T-helper 2 cell treated with Interferon-gamma antibody and Interleukin-4, amounts not matched to agents 5 μg/mL and 100 μg/mL, for 36 hours (primary cell): ENCODE measurements at regions not wholly inside any gene's neighbourhood (a gene's known extent, or its start where the extent isn't known, plus 50 kb on each side); places are given as distances from the start of the nearest gene placed in this dataset.
"Not testable (repeated sequence)": the region's sequence is repeated elsewhere in the genome, so short reads cannot be mapped to it uniquely, and the experiment has no call there.

Experiments
- DNase-seq: peaks from one replicate; pipeline ENCODE4 v3.0.0; 2021; ENCODE audit warnings: low spot score
- H3K27ac Mint-ChIP-seq: one replicate; pipeline ENCODE4 v1.8.0; 2021; ENCODE audit warnings: mild to moderate bottlenecking, mixed read lengths
- H3K27me3 Mint-ChIP-seq: one replicate; pipeline ENCODE4 v1.8.0; 2021; ENCODE audit warnings: low read depth, mixed read lengths
- H3K36me3 Mint-ChIP-seq: one replicate; pipeline ENCODE4 v1.8.0; 2021; ENCODE audit warnings: low read depth, mixed read lengths
- H3K4me1 Mint-ChIP-seq: one replicate; pipeline ENCODE4 v1.8.0; 2021; ENCODE audit warnings: low read depth, mixed read lengths
- H3K4me3 Mint-ChIP-seq: one replicate; pipeline ENCODE4 v1.8.0; 2022; ENCODE audit warnings: mild to moderate bottlenecking, moderate library complexity, mixed read lengths
- H3K9me3 Mint-ChIP-seq: one replicate; pipeline ENCODE4 v1.8.0; 2021; ENCODE audit warnings: mixed read lengths

DNA sequence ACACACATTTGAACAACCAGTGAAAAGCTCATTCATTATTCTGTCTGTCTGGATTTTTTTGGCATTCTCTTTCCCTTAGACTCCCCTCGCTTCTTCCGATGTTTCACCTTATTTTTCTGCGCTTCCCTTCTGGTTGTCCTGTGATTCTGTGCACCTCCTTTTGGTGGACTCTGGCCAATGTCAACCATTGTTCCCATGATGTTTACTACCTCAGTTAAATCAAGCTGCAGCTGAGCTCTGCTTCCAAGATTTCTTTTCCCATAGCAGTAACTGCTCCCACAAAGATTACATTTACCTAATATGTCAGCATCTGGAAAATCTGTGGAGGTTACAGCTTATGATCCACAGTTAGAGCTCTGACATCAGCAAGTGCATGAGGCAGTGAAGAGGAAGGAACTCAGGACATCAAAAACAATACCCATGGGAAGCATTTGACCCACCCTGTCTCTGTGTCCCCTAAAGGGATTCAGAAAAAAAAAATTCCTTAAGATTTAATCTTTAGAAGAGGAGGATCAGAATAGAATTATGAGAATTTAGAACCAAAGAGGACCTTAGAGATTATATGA is 69.9 kb upstream of the ADAMTS5 start:
- DNase-seq = no peak
- H3K27me3 Mint-ChIP-seq = no peaks in the 10 kb centered on the region
- H3K9me3 Mint-ChIP-seq = no peaks in the 10 kb centered on the region
- H3K27ac Mint-ChIP-seq = no peak overlapping the region
- no peak overlapping the region for H3K4me3 Mint-ChIP-seq
- H3K36me3 Mint-ChIP-seq = no peaks in the 10 kb centered on the region
- H3K4me1 Mint-ChIP-seq = no peaks in the 10 kb centered on the region

DNA sequence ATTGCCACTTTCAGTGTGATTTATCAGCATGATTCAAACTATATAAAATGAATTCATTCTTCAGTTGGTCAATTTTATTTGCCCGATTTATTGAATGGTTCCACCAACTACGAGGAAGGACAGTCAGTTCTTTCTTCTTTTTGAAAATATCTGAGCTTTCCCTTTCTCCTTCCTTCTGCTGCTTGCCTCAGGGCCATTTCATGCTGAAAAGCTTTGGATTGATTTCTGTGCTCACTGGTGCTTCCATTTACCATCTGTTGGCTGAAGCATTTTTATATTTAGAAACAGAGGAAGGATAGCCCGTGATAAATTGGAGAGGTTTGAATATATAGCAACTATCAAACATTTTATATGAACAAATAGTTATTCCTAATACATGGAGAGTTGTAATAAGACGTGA is 68.9 kb upstream of the ADAMTS5 start:
- Mint-ChIP-seq H3K9me3 (no peaks in the 10 kb centered on the region), H3K27ac (no peak overlapping the region), H3K4me1 (no peaks in the 10 kb centered on the region), H3K36me3 (no peaks in the 10 kb centered on the region), H3K4me3 (no peak overlapping the region), H3K27me3 (no peaks in the 10 kb centered on the region)
- no peak for DNase-seq

DNA sequence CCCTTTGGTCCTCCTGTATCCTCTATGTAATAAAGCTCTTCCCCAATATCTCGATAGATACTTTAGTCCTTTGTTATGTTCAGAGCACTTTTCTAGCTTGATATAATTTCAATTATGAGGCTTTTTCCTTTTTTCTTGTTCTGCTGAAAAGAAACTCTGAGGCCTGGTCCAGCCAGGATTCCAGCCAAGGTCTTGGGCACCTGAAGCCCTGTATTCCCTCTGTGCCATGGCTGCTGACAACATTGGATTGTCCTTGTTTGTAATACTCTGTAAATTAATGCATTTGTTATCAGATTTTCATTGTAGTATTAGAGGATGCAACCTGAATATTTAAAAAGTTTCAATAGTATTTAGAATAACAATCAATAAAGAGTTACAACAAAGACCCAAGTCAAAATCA is 67.9 kb upstream of the ADAMTS5 start:
- no peaks in the 10 kb centered on the region for H3K9me3 Mint-ChIP-seq
- no peaks in the 10 kb centered on the region for H3K36me3 Mint-ChIP-seq
- no peaks in the 10 kb centered on the region for H3K4me1 Mint-ChIP-seq
- no peak overlapping the region for H3K27ac Mint-ChIP-seq
- no peak for DNase-seq
- no peaks in the 10 kb centered on the region for H3K27me3 Mint-ChIP-seq
- H3K4me3 Mint-ChIP-seq = no peak overlapping the region

DNA sequence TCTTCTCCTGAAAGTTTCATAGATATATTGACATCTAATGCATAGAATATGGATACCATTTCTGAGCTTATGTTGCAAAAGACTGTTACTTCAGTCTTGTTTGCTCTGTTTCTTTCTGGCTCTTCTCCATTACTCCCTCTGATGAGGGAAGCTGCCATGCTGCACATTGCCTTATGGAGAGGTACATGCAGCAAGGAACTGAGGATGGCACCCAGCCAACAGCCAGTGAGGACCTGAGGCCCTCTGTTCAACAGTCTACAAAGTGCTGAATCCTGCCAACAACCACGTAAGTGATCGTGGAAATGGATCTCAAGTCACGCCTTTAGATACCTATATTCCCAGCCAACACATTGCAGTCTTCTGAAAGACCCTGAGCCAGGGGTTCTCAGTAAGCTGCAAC is 66.6 kb upstream of the ADAMTS5 start:
- no peaks in the 10 kb centered on the region for H3K27me3 Mint-ChIP-seq
- no peak overlapping the region for H3K27ac Mint-ChIP-seq
- no peaks in the 10 kb centered on the region for H3K36me3 Mint-ChIP-seq
- H3K4me1 Mint-ChIP-seq = no peaks in the 10 kb centered on the region
- H3K4me3 Mint-ChIP-seq = no peak overlapping the region
- H3K9me3 Mint-ChIP-seq = no peaks in the 10 kb centered on the region
- DNase-seq = no peak

DNA sequence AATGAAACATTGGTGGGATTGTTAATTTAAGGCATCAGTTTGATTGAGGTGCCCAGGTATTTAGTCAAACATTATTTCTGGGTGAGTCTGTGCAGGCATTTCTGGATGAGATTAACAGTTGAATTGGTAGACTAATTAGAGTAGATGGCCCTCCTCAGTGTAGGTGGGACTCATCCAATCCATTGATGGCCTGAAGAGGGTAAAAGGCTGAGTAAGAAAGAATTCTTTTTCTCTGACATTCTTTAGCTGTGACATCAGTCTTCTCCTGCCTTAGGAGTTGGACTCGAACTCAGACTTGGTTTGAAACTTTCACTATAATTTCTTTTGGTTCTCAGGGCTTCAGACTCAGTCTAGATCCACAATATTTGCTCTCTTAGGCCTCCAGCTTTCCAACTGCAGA is 59.6 kb upstream of the ADAMTS5 start:
- H3K9me3 Mint-ChIP-seq = no peaks in the 10 kb centered on the region
- H3K36me3 Mint-ChIP-seq = no peaks in the 10 kb centered on the region
- no peak overlapping the region for H3K27ac Mint-ChIP-seq
- H3K4me3 Mint-ChIP-seq = no peak overlapping the region
- H3K4me1 Mint-ChIP-seq = no peaks in the 10 kb centered on the region
- no peaks in the 10 kb centered on the region for H3K27me3 Mint-ChIP-seq
- DNase-seq = no peak

DNA sequence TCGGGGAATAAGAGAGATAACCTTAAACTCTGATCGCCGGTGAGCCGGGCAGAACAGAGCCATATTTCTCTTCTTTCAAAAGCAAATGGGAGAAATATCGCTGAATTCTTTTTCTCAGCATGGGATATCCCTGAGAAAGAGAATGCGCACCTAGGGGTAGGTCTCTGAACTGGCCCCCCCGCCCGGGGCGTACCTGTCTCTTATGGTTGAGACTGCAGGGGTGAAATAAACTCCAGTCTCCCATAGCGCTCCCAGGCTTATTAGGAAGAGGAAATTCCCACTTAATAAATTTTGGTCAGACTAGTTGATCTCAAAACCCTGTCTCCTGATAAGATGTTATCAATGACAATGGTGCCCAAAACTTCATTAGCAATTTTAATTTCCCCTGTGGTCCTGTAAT is 58.8 kb upstream of the ADAMTS5 start:
- H3K4me3 Mint-ChIP-seq, H3K4me1 Mint-ChIP-seq, H3K27me3 Mint-ChIP-seq, DNase-seq, H3K36me3 Mint-ChIP-seq, H3K27ac Mint-ChIP-seq, H3K9me3 Mint-ChIP-seq: not testable (repeated sequence)

DNA sequence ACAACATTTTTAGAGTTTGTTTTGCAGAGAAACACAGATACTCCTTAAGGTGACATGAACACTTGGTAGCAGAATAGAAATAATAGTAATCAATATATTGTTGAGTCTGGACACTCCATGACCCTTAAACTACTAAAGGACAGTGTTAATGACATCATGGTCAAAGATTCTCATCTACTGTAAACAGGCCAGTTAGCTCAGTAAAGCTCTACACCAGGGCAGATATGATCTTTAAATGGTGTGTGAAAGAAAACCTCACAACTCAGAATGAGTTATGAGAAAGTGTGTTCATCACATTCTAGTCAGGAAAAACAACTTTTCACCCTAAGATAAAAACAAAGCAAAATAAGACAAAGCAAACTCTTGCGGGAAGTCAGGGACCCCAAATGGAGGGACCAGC is 58.1 kb upstream of the ADAMTS5 start:
- Mint-ChIP-seq H3K4me3 (no peak overlapping the region), H3K36me3 (no peaks in the 10 kb centered on the region)
- DNase-seq = no peak

DNA sequence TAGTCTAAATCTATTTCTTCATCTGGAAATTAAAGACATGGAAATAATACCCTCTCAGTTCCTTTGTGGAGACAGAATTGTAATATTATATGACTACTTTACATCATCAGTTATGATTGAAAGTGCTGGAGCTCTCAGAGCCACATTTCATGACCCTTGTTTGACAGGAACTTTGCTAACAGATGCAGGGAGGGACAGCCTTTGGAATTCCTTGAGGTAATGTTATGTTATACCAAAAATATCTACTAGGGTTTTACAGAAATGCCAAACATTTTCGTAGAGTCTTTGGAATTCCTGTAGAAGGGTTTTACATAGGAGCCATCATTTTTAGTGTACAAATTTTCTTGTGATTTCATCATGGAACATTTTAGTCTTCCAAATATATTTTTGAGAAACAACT is 57.4 kb upstream of the ADAMTS5 start:
- Mint-ChIP-seq H3K4me3 (no peak overlapping the region), H3K27me3 (no peaks in the 10 kb centered on the region), H3K4me1 (no peaks in the 10 kb centered on the region), H3K27ac (no peak overlapping the region), H3K36me3 (no peaks in the 10 kb centered on the region), H3K9me3 (no peaks in the 10 kb centered on the region)
- no peak for DNase-seq

More for the DNA sequence above, 58.1 kb upstream of the ADAMTS5 start:
- Mint-ChIP-seq H3K27me3 (no peaks in the 10 kb centered on the region), H3K9me3 (no peaks in the 10 kb centered on the region), H3K27ac (no peak overlapping the region), H3K4me1 (no peaks in the 10 kb centered on the region)

DNA sequence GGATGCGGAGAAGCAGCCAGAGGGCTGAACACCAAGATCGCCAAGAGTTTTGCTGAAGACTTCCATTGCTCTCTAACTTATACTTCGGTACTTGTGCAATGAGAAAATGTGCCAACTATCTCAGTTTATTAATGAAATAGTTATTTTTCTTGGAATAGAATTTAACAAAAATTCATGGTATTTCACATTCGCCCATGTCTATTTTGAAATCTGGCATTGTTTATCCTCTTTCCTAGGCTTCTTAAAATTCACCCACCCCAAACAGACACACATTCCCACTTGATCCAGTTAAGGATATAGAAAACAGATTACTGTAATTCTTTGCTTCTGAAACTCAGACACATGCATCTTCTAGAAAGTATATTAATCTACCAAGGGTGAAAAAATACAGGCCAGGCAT is 56.3 kb upstream of the ADAMTS5 start:
- H3K27ac Mint-ChIP-seq = no peak overlapping the region
- no peak for DNase-seq
- H3K36me3 Mint-ChIP-seq = no peaks in the 10 kb centered on the region
- no peaks in the 10 kb centered on the region for H3K4me1 Mint-ChIP-seq
- no peak overlapping the region for H3K4me3 Mint-ChIP-seq
- no peaks in the 10 kb centered on the region for H3K9me3 Mint-ChIP-seq
- H3K27me3 Mint-ChIP-seq = no peaks in the 10 kb centered on the region

DNA sequence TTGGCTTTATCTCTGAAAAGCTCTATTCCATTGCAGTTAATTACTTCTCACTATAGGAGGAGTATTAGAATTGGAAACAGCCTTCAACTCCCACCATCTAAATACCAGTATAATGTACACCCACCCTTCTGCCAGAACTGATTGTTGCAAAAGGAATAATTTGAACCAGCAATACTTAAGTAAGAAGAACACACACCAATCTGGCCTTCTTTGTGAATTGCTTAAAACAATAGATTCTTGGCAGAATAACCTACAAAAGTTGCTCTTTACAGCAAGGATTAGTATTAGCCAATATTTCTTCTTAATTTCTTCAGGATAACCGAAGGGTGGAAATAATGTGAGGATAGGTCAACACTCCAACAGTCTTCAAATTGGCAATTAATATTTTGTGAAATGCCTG is 54.9 kb upstream of the ADAMTS5 start:
- DNase-seq = no peak
- H3K36me3 Mint-ChIP-seq = no peaks in the 10 kb centered on the region
- no peak overlapping the region for H3K4me3 Mint-ChIP-seq
- no peaks in the 10 kb centered on the region for H3K27me3 Mint-ChIP-seq
- no peaks in the 10 kb centered on the region for H3K9me3 Mint-ChIP-seq
- H3K4me1 Mint-ChIP-seq = no peaks in the 10 kb centered on the region
- H3K27ac Mint-ChIP-seq = no peak overlapping the region

DNA sequence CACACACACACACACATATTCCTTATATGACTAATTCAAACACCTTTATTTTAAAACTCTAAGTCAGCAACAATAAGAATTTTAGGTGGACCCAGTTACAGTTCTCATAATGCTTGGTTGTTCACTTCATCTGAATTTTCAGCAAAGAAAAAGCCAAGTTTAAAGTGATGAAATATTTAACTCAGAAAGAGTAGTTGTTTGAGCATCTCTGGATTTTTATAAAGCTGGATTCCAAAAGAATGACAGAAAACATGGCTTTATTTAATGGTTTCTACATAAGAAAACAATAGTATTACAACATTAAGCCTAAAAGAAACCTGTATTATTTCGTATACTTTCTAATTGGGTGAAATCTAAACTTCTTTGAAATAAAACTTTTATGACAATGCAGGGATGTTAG is 54.2 kb upstream of the ADAMTS5 start:
- no peak for DNase-seq
- Mint-ChIP-seq H3K36me3 (no peaks in the 10 kb centered on the region), H3K27ac (no peak overlapping the region), H3K9me3 (no peaks in the 10 kb centered on the region), H3K4me1 (no peaks in the 10 kb centered on the region), H3K27me3 (no peaks in the 10 kb centered on the region), H3K4me3 (no peak overlapping the region)

DNA sequence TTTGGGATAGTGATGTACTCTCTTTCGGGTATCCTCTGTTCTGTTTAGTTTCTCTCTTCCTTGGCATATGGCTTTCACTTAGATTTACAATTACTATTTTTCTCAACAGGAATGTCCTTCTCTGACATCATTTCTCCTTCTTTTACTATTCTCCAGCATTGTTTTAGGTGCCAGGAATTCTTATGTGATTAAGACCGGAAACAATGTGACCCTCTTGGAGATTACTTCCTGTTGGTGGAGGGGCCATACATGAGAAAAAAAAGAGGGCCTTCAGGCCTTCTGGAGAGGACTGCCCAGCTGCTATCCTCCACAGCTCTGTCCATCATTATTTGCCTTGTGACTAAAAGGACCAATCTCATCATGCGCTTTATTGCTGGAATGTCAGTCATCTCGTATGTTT is 50.4 kb upstream of the ADAMTS5 start:
- Mint-ChIP-seq H3K9me3 (no peaks in the 10 kb centered on the region), H3K4me3 (no peak overlapping the region), H3K27ac (no peak overlapping the region), H3K36me3 (no peaks in the 10 kb centered on the region), H3K27me3 (no peaks in the 10 kb centered on the region), H3K4me1 (no peaks in the 10 kb centered on the region)
- no peak for DNase-seq
